ENCODE measurements at regions not wholly inside any gene's neighbourhood (a gene's known extent, or its start where the extent isn't known, plus 50 kb on each side); places are given as distances from the start of the nearest gene placed in this dataset.

DNA sequence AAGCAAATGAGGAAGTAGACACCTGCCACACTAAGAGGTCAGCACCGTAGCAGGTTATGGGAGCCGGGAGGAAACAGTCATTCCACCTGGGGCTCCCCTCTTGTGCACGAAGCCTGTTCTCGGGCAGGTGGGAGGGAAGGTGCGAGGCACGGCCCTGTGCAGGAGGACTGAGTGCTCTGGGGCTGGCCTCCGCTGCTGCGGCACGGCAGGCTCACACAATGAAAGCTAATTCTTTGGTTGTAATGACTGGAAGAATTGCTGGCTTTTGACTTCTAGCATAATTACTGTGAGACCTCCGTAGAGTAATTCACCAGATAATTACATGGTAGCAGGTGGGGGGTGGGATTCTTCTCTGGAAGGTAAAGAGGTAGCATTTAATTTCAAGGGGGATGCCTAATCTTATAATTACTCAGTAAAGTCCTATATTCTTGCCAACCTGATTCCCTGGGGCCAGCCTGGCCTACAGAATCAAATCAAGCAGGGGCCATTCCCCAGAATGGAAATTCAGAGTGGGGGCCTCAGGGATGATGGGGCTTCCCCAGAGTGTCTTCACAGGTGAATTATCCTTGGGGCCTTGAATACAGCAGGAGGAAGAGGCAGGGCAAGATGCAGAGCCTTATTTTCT lies 129.1 kb downstream of the TPRA1 start:
- intact Hi-C loops (cut with micrococcal nuclease): no loop called here

DNA sequence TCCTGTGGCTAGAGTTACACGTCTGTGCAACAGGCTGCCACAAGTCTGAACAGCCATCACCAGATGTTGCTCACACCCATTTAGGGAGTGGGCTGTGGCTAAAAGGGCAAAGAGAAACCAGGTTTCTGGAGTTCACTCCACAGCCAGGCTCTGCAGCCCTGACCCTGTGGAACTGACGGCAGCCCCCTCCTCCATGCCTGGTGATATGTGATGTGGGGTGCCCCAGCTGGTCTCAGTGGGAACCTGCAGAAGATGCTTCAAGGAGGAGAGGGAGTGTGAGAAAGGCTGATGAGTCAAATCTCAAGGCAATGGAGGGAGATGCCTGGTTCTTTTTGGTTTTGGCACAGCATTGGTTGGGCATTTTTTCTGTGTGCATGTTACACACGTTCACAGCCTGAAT lies 130.6 kb downstream of the TPRA1 start:
- intact Hi-C loops (cut with micrococcal nuclease): loop anchor here (5.0 kb wide), 2 partner anchors 87 to 478 kb away; partner anchors contain the start of gene PLXNA1

GRCh38 chr3:127458696-127459604 lies 131.6 kb downstream of the TPRA1 start:
- intact Hi-C loops (cut with micrococcal nuclease): loop anchor here (5.0 kb wide), 2 partner anchors 88 to 477 kb away; partner anchors contain the start of gene PLXNA1

- intact Hi-C loops (cut with micrococcal nuclease): loop anchor here (5.0 kb wide), 2 partner anchors 90 to 475 kb away; partner anchors contain the start of gene PLXNA1
Measured at GRCh38 chr3:127457546-127458145, 132.9 kb downstream of the TPRA1 start.

DNA sequence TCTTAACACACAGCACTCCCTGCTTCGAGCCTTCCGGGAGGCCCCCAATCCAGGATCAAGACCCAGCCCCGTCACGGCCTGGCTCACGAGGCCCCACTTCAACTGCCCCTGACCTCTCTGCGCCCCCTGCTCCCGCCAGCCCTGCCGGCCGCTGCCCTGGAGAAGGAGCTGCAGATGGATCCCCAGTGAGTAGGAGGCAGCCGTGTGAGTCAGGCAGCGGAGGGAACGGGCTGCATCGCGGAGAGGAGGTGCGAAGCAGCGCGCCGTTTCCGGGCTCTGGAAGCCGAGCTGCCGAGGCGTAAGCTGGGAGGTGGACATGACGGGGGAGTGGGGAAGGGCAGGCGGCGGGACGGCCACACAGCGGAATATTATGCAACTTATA lies 133.4 kb downstream of the TPRA1 start:
- intact Hi-C loops (cut with micrococcal nuclease): loop anchor here (5.0 kb wide), 2 partner anchors 90 to 475 kb away; partner anchors contain the start of gene PLXNA1

DNA sequence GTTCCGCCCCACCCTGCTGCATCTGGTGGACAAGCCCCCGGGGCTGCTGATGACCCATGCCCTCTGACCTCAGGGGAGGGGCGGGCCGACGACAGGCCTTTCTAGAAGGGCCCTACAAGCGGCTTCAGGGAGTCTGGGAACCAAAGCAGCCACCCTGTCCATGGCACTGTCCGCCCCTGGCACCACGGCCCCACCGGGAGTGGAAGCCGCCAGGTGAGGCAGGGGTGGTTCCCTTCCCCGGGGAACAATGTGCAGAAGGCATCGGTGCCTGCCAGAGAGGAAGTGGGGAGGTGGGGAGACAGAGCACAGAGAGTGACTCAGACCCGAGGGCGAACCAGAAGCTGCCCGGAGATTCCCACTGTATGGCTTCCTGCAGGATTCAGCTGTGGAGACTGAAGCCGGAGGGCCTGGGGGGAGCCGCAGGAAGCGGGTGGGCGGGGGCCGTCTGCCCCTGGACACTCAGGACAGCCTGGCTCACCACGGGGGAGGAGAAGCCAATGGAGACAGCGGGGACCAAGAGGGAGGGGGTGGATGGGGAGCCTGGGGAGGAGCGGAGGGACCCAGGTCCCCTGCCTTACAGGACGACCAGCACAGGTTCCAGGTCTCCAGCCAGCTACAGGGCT lies 134.0 kb downstream of the TPRA1 start:
- intact Hi-C loops (cut with micrococcal nuclease): loop anchor here (5.0 kb wide), 2 partner anchors 91 to 474 kb away; partner anchors contain the start of gene PLXNA1

DNA sequence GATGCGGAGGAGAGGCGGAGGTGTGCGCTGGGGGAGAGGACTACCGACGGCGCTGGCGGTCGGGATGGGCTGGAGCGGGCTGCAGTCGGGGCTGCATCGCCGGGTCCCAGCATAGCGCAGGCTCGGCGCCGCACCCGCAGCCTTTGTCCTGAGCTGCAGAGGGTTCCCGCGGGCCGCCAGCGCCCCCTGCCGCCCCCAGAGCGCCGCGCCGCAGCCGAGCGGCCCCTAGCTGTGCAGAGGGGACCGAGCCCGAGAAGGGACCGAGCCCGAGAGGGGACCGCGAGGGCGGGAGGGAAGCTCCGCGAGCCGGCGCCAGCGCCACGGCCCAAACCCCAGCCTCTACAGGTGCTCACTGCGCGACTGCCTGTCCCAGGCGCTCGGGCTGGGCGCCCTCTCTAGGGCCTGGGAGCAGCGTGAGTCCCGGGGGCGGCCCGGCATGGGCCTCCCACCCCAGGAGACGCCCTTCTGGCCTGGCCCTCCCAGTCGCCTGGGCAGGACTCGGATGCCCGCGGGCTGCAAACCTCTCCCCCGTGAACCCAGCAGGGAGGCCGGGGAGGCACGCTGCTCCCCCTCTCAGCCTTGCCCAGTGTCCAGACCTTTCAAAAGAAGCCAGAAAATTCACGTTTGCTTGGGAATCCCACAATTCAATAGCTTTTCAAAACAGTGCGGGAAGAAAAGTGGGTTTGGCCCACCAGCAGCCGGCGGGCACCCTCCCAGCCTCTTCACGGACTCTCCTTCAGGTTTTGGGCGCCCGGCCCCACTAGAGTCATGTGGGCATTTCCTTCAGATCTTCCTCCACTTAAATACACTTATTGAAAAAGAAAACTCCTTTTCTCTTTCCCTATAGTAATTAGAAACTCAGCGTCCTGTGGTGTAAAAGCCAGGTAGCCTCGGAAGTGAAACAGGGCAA lies 134.7 kb downstream of the TPRA1 start:
- intact Hi-C loops (cut with micrococcal nuclease): loop anchor here (1.0 to 5.0 kb wide), 4 partner anchors 92 to 776 kb away; partner anchors contain the start of gene PLXNA1

GRCh38 chr3:127454968-127455367 lies 135.6 kb downstream of the TPRA1 start:
- intact Hi-C loops (cut with micrococcal nuclease): loop anchor here (1.0 to 5.0 kb wide), 4 partner anchors 92 to 776 kb away; partner anchors contain the start of gene PLXNA1

- intact Hi-C loops (cut with micrococcal nuclease): no loop called here
Measured at GRCh38 chr3:127454051-127454450, 136.5 kb downstream of the TPRA1 start.

- intact Hi-C loops (cut with micrococcal nuclease): no loop called here
Measured at GRCh38 chr3:127452321-127452821, 138.2 kb downstream of the TPRA1 start.

GRCh38 chr3:127451321-127451720 lies 139.2 kb downstream of the TPRA1 start:
- intact Hi-C loops (cut with micrococcal nuclease): no loop called here

- intact Hi-C loops (cut with micrococcal nuclease): no loop called here
Measured at GRCh38 chr3:127450331-127450730, 140.2 kb downstream of the TPRA1 start.

- intact Hi-C loops (cut with micrococcal nuclease): no loop called here
Measured at GRCh38 chr3:127449486-127450212, 140.9 kb downstream of the TPRA1 start.

DNA sequence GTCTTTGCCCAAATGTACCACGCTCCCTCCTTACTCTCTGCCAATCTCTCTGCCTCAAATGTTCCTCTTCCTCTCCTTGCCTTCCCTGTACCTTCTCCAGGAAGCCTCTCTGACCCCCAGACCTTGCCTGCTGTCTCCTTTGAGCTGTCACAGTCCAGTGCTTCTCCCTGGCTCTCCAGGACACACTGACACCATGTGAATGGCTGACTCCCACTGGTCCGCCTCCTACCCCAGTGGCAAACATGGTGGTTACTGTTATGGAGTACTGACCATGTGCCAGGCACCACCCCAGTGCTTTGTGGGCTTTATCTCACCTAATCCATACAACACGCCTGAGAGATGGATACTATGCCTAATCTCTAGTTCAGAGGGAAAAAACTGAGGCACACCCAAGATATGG lies 141.9 kb downstream of the TPRA1 start:
- intact Hi-C loops (cut with micrococcal nuclease): no loop called here

GRCh38 chr3:127448161-127448561 lies 142.4 kb downstream of the TPRA1 start:
- intact Hi-C loops (cut with micrococcal nuclease): no loop called here

GRCh38 chr3:127446756-127447155 lies 143.8 kb downstream of the TPRA1 start:
- intact Hi-C loops (cut with micrococcal nuclease): no loop called here

DNA sequence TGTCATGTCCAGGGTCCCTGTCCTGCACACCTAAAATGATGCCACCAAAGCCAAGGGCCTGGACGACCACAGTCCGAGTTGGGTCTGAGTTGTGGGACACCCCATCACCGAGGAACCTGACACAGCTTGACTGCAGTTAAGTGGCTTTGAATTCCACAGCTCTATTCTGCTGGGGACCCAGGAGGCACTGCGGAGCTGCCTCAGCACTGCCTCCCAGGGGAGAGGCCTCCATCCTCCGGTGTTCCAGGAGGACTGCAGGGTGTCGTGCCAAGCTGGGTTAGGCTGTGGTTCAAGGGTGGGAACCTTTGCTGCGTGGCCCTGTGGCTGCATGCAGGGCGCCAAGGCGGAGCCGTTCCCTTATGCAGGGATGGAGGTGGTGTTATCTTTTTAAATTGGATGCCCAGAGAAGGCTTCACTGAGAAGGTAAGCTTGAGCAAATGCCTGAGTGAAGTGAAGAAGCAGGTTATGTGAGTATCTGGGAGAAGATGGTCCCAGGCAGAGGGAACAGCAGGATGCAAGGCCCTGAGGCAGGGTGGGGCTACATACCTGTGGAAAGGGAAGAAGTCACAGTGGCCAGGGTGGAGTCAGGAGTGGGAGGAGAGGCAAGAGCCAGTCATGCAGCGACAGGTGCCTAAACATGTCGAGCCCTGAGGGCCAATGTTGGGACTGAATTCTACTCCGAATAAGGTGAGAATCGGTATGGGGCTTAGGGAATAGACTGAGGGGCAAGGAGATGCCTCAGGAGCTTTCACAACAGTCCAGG lies 144.8 kb downstream of the TPRA1 start:
- intact Hi-C loops (cut with micrococcal nuclease): no loop called here

DNA sequence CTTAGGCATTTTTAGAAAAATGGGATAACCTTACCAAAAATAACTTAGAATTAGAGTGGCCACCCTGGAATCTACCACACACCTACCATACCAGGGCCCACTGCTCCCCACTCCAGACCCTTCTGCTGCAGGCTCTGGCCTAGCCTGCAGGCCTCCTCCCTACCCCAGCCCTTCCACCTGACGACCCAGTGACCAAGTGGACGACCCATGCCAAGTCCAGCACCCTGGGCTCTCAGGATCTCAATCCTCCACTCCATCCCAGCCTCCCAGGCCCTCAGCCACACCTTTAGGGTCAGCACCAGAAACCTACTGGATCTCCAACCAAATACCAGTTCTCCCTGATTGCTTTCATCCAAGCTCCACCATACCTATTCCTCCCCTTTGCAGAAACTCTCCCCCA lies 145.8 kb downstream of the TPRA1 start:
- intact Hi-C loops (cut with micrococcal nuclease): no loop called here
